Thoracic aorta (tissue), 2 donors: ENCODE measurements at regions not wholly inside any gene's neighbourhood (a gene's known extent, or its start where the extent isn't known, plus 50 kb on each side); places are given as distances from the start of the nearest gene placed in this dataset.

ENCODE experiments used
- ATAC-seq: fragments of 150-250 bp; one replicate; pipeline ENCODE4 v1.8.0; 2017; ENCODE audit warnings: low read depth; ENCODE audit not compliant: insufficient number of reproducible peaks, low FRiP score
- DNase-seq: peaks from one replicate; pipeline ENCODE4 v3.0.0-alpha.2; 2020; ENCODE audit warnings: low spot score
- H3K27ac ChIP-seq, 2 donors: fragments of 200-600 bp; sonication (generic); 1 replicate in 1 of 2; 2 replicates in 1 of 2; pipeline ENCODE4 v1.5.1; 2016; ENCODE audit warnings: mild to moderate bottlenecking in 2 of 2, moderate library complexity in 2 of 2
- H3K27me3 ChIP-seq: fragments of 200-600 bp; sonication (generic); replicated peaks from 2 replicates; pipeline ENCODE4 v1.6.0; 2016; ENCODE audit warnings: mild to moderate bottlenecking; ENCODE audit not compliant: insufficient read depth
- H3K36me3 ChIP-seq: fragments of 200-600 bp; sonication (generic); one replicate; pipeline ENCODE4 v1.5.1; 2016
- H3K4me1 ChIP-seq, 2 donors: fragments of 200-600 bp; sonication (generic); 1 replicate in 1 of 2; 2 replicates in 1 of 2; pipeline versions ENCODE4 v1.5.1 to v1.6.0; 2016; ENCODE audit warnings: low read depth in 2 of 2, mild to moderate bottlenecking in 1 of 2; ENCODE audit not compliant: control insufficient read depth in 1 of 2
- H3K4me3 ChIP-seq: fragments of 200-600 bp; sonication (generic); 2 replicates; pipeline ENCODE4 v1.5.1; 2016; ENCODE audit warnings: mild to moderate bottlenecking
- H3K9me3 ChIP-seq: fragments of 200-600 bp; sonication (generic); 2 replicates; pipeline ENCODE4 v1.5.1; 2016
- TF ChIP-seq, protein P1 (sequence below): fragments of 200-600 bp; sonication (generic); IDR thresholded peaks from one replicate; pipeline ENCODE4 v1.5.1; 2019; ENCODE audit warnings: antibody characterized with exemption

- H3K27ac ChIP-seq = peak overlapping the region; percentile 37 to 77
- TF ChIP-seq, protein P1, sequence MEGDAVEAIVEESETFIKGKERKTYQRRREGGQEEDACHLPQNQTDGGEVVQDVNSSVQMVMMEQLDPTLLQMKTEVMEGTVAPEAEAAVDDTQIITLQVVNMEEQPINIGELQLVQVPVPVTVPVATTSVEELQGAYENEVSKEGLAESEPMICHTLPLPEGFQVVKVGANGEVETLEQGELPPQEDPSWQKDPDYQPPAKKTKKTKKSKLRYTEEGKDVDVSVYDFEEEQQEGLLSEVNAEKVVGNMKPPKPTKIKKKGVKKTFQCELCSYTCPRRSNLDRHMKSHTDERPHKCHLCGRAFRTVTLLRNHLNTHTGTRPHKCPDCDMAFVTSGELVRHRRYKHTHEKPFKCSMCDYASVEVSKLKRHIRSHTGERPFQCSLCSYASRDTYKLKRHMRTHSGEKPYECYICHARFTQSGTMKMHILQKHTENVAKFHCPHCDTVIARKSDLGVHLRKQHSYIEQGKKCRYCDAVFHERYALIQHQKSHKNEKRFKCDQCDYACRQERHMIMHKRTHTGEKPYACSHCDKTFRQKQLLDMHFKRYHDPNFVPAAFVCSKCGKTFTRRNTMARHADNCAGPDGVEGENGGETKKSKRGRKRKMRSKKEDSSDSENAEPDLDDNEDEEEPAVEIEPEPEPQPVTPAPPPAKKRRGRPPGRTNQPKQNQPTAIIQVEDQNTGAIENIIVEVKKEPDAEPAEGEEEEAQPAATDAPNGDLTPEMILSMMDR = no peak
- no peaks in the 10 kb centered on the region for H3K9me3 ChIP-seq
- no peak overlapping the region for H3K4me3 ChIP-seq
- H3K36me3 ChIP-seq = no peaks in the 10 kb centered on the region
- peaks cover 0 to 39% of the 10 kb centered on the region in 2 donors for H3K4me1 ChIP-seq
- ATAC-seq (no peak), DNase-seq (no peak)
- H3K27me3 ChIP-seq = no peaks in the 10 kb centered on the region
These were observed 740.8 kb upstream of the HS6ST1 start for GRCh38 chr2:129059476-129059875.

DNA sequence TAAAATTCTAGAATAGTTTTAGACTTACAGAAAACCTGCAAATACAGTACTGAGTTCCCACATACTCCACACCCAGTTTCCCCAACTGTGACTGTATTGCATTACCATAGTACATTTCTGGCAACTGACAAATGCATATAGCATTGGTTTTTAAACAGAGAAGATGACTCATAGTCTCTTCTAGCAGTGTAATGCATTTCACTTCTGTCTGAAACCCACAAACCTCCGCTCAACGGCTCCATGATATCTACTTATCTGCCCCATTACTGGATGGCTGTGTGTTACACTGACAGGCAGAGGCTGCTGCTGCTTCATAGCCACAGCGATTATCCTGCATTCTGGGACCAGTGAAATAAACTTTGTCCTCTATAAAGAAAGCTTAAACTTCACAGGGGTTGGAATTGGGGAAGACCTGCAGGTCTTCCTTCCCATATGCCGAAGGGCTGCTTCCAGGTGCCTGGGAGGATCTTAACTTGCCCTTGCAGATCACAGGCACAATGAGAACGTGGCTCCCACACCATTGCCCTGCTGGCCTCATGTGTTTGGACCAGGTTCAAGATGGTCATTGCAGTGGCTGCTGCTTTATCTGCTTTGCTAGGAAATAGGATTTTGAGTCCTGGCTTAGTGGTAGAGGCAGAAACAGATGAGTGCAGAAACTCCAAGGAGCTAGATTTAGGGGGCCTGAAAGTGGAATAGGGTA is 742.6 kb upstream of the HS6ST1 start:
- Histone ChIP-seq H3K9me3 (no peaks in the 10 kb centered on the region), H3K36me3 (no peaks in the 10 kb centered on the region), H3K4me3 (no peak overlapping the region), H3K27ac (peak overlapping the region in 1 of 2 donors; percentile 46), H3K27me3 (no peaks in the 10 kb centered on the region), H3K4me1 (peaks cover 0 to 39% of the 10 kb centered on the region in 2 donors)
- TF ChIP-seq, protein P1 = no peak
- ATAC-seq (no peak), DNase-seq (no peak)

DNA sequence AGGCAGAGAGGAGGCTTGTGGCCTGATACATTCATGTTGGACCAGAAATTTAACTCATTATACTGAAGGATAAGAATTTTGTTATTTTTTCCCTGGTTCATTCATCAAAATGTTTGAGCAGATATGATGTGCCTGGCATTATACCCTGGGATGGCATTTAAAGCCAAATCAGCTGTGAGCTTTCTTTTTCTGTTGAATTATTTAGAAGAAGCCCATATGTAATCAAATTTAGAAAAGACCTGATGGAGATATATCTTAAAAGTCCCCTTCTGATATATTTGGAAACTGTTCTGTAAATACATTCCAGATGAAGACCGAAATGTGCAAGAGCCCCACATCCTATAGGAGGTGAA is 743.1 kb upstream of the HS6ST1 start:
- ATAC-seq (no peak), DNase-seq (no peak)
- Histone ChIP-seq H3K4me1 (peaks cover 0 to 39% of the 10 kb centered on the region in 2 donors), H3K4me3 (no peak overlapping the region), H3K27ac (peak overlapping the region in 1 of 2 donors; percentile 46), H3K9me3 (no peaks in the 10 kb centered on the region), H3K27me3 (no peaks in the 10 kb centered on the region), H3K36me3 (no peaks in the 10 kb centered on the region)
- TF ChIP-seq, protein P1 = no peak

DNA sequence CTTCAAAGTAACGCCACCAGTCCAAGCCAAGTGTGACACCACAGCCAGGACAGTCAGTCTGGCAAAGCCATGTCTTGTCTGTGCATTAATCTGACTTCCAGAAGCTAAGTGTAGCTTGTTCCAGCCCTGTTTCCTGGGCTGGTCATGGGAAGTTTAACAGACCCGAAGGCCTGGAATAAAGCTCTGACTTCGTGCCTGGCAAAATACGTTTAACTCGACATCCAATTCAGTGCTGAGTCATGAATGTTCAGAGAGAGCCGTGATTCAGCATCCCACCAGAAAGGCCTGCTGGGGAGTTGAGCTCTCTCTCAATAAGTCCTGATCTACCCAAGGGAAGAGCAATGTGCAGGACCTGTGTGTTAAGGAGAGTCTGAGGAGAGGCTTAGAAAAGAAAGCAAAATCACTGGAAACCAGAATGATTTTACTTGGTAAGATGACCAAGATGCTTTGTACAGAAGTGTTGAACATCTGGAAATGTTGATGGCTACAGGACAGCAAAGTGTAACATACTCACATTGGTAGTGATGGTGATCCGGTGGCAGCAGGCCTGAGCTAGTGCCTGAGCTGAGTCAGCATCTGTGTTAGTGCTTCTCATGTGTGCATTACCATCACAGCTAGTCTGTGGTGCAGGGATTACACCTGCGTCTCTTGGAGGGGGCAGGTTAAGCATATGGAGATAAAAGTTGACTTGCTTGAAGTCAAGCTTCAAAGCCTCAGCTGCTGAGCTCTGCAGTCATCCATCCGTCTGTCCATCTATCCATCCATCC is 743.7 kb upstream of the HS6ST1 start:
- no peaks in the 10 kb centered on the region for H3K27me3 ChIP-seq

GRCh38 chr2:129067070-129067469 is 748.4 kb upstream of the HS6ST1 start:
- Histone ChIP-seq H3K36me3 (no peaks in the 10 kb centered on the region), H3K27me3 (no peaks in the 10 kb centered on the region), H3K4me1 (peaks cover 0 to 9% of the 10 kb centered on the region in 2 donors), H3K9me3 (no peaks in the 10 kb centered on the region), H3K27ac (no peak overlapping the region), H3K4me3 (no peak overlapping the region)
- TF ChIP-seq, protein P1 = no peak
- DNase-seq (no peak), ATAC-seq (no peak)

More for the DNA sequence above, 743.7 kb upstream of the HS6ST1 start:
- Histone ChIP-seq H3K27ac (peak overlapping the region in 1 of 2 donors; percentile 46), H3K9me3 (no peaks in the 10 kb centered on the region), H3K4me1 (peaks cover 0 to 39% of the 10 kb centered on the region in 2 donors), H3K4me3 (no peak overlapping the region), H3K36me3 (no peaks in the 10 kb centered on the region)
- DNase-seq = no peak
- ATAC-seq = no peak
- TF ChIP-seq, protein P1 = no peak
